Fibroblast of skin of abdomen (primary cell): ENCODE measurements at regions not wholly inside any gene's neighbourhood (a gene's known extent, or its start where the extent isn't known, plus 50 kb on each side); places are given as distances from the start of the nearest gene placed in this dataset.
A peak's percentile ranks its signal among the peaks of the same experiment; 100 is the strongest.
"Not testable (repeated sequence)": the region's sequence is repeated elsewhere in the genome, so short reads cannot be mapped to it uniquely, and the experiment has no call there.

Source experiments
- DNase-seq: peaks from one replicate; pipeline ENCODE4 v3.0.0-alpha.2; 2013

DNA sequence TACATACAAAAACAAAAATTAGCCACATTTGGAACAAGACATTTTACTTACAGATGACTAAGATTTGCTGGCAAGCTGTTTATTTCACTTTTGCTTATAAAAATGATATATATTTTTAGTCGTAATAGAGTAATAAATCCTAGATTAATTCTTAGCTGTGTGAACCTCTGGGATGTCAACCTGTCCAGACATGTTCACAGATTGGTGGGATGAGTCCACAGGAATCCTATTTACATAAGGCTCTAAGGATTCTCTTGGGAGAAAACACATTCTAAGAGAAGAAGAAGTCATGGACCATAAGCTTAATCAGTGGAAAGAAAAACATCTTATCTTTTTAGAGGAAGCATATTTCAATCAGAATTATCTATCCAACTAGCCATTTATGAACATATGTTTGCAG is 797.4 kb downstream of the C12orf50 start:
- DNase-seq = peak; percentile 47

DNA sequence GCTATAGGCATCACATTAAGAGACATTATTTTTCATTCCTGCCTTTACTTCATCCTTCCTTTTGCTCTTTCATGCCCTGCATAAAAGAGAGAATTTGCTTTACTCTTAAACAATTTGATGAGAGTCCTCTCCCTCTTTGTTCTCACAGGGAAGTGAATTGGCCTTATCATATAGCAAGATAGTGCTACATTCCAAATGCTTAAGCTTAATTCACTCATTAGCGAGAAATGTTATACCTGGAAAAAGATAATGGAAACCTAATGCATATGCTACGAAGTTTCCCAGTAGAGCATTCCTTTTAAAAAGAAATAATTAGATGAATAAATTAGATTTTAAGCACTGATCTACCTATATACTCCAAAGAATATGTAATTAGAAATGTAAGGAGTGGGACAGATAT is 798.8 kb downstream of the C12orf50 start:
- DNase-seq = no peak

DNA sequence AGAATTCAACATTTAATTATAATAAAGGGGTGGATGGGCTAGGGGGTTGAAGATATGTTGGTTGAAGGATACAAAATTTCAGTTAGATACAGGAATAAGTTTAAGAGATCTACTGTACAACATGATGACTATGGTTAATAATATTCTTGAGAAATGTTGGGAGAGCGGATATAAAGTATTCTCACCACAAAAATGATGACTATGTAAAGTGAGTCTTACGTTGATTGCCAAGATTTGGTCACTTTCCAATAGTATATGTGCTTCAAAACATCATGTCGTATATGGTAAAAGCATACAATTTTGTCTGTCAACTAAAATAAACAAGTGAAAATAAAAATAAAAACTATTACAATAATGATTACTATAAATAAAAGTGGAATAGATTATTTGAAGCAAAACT is 802.0 kb downstream of the C12orf50 start:
- DNase-seq = peak; percentile 77

DNA sequence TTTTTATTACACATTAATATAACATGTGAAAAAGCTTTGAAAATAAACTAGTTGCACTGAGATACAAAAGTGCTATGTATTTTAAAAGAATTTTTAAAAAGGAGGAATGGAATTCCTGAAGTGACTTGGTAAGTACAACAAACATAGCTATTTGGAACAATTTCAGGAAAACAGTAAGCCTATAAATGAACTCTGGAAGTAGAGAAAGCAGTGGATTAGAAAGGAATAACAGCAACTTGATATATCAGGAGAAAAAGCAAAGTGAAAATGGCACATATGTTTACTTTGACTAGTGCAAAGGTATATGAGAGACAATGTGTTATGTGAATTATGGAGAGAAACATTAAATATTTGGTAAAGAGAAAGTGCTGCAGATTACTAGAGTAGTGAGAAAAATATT is 811.7 kb downstream of the C12orf50 start:
- no peak for DNase-seq

DNA sequence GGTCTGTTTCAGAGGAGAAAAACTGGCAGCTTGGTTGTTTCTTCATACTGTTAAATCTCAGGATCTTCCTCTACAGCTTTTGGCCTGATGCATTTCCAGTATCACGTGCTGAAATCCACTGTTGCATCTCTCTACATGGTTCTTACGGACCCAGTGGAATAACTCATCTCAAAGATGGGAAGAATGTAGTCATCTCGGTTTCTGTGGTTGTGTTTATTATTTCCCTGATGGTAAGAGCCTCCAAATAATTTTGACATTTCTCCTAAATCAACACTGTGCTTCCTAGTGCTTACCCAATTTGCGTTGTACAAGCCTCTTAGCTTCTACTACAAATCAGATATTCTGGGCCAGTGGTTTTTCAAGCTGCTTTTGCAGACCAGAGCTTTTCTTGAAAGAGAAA is 812.8 kb downstream of the C12orf50 start:
- peak; percentile 56 for DNase-seq

DNA sequence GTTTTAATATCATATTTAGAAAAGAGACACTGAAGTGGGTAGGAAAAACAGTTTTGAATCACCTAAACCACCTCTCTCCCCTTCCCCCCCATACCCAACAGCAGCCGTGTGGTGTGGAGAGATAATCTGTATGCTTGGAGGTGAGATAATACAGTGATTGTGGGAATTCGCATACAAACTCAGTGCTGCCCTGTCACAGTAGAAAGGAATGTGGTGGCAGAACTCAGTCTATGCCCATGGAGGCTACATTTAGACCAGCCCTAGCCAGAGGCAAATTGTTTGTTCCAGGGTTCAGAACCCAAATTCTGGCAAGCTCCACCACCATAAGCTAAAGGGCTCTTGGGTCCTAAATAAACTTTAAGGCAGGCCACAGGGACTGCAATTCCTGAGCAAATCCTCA is 827.0 kb downstream of the C12orf50 start:
- DNase-seq = no peak

DNA sequence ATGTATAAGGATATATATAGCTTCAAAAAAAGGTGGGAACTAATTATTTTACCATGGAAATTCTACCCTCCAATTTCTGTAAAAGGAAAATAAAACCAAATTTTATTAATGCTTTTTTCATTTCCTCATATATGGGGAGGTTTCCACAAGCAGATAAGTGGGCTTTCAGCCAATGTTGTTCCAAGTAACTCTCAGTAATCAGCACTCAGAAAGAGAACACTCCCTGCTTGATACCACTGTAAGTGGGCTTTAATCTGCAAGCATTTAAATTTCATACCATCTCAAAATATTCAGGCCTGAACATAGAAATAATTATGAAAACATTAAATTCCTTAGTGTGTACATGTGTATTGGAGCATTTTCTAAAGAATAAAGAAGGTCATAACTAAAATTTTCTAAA is 827.6 kb downstream of the C12orf50 start:
- no peak for DNase-seq

DNA sequence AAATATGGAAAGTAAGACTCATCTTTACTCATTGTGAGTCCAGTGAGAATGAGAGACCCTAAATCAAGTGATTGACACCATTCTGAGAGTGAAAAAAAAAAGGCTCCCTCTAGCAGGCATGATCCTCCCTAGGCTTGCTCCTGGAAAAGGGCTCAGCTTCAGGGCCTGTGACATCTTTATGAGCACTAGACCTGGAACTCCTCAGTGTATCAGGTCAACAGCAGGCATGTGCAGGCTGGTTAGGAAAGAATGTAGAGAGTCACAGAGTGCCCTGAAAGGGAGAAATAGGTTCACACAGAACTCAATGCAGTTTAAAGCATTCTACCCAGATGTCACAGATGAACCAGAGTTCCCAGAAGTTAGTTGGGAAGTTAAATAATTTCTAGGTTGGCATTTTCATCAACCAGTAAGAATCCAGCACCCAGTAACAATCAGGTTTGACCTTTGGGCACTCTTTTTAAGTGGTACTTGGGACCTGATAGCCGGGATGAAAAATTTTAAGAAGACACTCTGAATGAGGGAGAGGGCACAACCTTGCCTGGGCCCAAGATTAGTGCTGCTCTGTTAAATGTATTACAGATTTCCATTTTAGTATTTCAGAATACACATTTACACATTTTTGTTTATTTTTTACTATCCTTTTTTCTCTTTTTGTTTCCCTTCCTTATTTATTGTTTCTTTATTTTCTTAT is 828.8 kb downstream of the C12orf50 start:
- DNase-seq = no peak

DNA sequence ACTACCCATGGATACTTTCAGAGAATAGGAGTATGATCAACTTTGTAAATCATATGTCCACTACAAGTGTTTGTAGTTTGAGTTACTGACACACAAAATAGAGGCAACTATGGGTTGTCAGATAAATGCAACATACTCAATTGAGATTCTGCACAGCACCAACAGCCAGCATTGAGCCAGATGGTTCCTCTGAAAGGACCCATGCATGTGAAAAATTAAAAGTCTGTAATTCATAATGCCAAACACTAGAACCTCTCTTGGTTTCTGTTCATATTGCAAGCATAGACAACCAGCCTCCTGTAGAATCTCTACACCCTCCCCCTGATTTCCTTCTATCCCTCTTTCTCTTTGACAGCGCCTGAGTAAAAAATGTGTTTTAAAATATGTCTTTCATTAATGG is 831.0 kb downstream of the C12orf50 start:
- no peak for DNase-seq

DNA sequence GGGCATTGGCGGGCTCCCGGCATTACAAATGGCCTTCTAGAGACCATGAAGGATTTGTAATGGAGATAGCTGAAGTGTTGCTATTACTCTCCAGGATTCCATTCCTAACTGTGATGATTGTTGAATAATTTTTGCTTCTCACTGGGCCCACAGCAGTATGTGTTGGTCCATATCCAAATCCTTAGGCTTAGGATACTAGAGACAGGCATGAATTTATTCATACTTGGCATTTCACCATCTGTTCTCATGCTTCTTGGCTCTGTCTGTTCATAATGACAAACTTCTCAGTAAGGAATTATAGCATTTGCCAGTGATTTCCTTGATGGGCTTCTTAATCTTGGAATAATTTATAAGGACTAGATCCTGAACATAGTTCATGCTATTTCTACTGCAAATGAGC is 832.9 kb downstream of the C12orf50 start:
- DNase-seq = peak; percentile 54

DNA sequence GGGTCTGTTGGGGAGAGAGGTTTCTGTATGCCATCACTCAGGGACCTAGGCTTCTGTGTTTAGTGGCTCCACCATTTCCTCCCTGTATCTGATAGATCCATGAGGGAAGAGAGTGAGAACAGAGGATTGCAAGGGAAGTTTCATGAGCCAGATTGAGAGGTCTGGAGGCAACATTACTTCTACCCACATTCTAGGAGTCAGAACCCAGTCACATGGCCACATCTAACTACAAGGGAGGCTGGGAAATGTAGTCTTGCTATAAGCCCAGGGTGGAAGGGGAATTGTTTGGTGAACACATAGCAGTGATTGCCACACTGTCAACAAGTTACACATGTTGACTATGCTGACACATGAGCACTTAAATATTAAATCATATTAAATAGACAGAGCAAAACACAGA is 834.8 kb downstream of the C12orf50 start:
- DNase-seq = not testable (repeated sequence)

DNA sequence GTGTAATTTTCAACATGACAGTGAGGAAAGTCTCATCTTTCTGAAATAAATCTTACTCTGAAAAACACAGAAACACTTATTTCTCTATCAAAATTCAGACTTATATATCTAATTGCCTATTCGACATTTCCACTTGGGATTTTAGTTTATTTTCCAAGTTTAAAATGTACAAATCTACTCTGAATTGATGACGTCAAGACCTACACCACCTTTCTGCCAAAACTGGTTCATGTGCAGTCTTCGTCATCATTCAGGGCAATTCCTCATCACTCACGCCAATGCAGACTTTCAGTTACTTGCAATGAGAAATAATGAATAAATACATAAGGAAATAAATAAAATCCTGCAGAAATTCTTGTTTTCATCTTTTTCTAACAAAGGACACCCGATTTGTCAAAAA is 843.8 kb downstream of the C12orf50 start:
- no peak for DNase-seq

DNA sequence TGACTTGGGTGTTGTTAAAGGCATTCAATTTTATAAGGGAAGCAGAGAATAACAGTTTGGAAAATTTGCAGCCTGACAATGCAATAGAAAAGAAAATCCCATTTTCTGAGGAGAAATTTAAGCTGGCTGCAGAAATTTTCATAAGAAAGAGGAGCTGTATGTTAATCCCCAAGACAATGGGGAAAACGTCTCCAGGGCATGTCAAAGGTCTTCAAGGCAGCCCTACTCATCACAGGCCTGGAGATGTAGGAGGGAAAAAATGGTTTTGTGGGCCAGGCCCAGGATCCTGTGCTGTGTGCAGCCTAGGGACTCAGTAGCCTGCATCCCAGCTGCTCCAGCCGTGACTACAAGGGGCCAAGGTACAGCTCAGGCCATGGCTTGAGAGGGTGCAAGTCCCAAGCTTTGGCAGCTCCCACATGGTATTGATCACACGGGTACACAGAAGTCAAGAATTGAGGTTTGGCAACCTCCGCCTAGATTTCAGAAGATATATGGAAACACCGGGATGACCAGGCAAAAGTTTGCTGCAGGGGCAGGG is 846.4 kb downstream of the C12orf50 start:
- DNase-seq = no peak

DNA sequence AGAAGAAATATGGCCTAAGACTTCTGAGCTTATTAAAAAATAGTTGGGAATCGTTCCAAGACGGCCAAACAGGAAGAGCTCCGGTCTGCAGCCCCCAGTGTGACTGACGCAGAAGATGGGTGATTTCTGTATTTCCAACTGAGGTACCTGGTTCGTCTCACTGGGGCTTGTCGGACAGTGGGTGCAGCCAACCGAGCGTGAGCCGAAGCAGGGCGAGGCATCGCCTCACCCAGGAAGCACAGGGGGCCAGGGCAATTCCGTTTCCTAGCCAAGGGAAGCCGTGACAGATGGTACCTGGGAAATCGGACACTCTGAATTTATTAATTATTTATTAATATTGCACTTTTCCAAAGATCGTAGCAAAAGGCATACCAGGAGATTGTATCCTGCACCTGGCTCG is 857.8 kb downstream of the C12orf50 start:
- no peak for DNase-seq

DNA sequence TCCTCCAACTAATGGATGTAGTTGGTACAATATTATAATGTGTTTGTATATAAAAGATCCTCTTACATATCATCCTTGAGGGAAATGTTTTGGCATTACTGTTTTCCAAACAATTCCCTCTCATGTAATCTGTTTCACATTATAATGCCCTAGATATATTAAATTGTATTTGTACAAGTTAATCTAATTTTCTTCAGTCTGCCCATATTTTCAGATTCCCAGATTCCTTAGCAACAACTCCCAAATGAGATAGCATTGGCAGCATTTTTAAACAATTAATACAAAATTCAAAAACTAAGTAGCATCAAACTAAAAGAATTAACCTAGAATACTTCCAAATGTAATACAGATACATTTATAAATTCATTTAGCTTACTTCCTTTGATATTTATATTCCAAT is 860.2 kb downstream of the C12orf50 start:
- no peak for DNase-seq

DNA sequence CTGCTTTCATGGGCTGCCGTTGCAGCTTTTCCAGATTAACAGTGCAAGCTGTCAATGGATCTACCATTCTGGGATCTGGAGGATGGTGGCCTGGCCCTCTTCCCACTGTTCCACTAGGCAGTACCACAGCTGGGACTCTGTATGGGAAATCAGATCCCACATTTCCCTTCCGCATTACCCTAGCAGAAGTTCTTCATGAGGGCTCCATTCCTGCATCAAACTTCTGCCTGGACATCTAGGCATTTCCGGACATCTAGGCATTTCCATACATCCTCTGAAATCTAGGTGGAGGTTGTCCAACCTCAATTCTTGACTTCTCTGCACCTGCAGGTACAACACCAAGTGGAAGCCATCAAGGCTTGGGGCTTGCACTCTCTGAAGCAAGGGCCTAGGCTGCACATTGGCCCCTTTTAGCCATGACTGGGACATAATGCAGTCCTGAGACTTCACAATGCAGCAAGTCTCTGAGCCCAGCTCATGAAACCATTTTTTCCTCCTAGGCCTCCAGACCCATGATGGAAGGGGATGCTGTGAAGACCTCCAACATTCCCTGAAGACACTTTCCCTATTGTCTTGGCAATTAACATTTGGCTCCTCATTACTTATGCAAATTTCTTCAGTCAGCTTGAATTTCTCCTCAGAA is 863.3 kb downstream of the C12orf50 start:
- DNase-seq = no peak

DNA sequence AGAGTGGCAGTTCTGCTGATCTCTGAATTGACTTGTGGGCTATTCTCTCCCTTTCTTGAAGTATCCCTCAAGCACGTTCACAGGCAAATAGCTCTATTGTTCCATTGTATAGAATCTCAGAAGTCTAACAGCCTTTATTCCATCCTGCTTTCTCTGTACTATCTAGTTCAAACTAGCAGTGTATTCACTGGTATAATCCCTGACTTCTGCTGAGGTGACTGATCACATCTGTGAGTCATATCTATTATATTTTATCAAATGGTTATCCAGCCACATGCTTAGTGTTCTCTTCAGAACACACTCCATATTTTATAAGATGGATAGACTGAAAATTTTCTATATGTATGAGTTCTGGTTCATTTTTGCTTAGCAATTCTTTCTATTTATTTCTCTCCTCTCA is 866.1 kb downstream of the C12orf50 start:
- DNase-seq = no peak

DNA sequence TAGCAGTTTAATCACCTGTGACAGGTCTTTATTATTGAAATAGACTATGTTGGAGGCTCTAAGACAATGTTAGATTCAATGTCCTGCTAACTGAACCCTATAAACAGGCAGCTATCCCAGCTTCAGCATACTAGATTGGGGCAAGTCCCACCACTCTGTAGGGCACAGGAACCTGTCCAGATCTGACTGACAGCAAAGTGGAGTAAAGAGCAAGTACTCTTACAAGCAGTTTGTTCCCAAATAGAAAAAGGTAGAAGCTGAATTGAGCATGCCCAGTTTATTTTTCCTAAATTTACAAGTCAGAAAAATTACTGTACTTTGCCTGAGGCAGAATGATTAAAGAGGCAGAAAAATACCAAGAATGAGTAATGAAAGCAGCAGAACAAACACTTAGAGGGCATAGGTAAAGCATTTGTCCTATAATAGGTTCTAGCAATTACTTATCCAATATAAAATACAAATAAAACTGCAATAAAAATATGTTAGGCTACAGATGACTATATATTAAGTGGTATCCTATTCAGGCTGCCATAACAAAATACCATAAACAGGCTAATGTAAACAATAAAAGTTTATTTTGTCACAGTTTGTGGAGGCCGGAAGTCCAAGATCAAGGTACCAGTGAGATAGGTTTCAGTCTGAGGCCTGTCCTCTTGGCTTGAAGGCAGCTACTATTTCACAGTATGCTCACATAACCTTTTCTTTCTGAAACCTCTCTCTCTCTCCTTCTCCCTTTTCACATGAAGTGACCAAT is 868.2 kb downstream of the C12orf50 start:
- DNase-seq = no peak

DNA sequence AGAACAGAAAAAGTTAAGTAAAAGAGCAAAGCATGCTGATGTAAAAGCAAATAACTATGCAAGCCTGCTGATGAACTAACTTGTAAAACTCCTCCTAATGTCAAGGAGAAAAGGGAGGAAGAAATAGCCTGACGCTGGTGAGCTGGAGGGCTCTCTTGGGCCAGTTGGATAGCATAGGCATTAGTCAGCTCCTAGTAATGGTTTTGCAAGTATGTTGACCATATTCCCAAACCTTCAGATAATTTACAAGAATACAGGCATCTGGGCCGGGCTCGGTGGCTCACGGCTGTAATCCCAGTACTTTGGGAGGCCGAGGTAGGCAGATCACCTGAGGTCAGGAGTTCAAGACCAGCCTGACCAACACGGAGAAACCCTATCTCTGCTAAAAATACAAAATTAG is 871.4 kb downstream of the C12orf50 start:
- DNase-seq = peak; percentile 95

DNA sequence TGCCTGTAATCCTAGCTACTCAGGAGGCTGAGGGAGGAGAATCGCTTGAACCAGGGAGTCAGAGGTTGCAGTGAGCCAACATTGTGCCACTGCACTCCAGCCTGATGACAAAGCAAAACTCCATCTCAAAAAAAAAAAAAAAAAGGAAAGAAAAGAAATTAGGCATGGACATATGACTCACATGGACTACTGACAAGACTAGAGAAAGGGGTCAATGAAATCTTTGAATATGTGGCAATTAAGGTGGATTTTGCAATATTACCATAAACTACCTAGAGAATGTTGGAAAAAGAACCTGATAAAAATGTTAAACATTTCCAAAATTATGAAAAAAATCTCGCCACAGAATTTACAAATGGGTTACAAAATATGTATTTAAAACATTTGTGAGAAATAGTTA is 873.6 kb downstream of the C12orf50 start:
- peak; percentile 64 for DNase-seq

DNA sequence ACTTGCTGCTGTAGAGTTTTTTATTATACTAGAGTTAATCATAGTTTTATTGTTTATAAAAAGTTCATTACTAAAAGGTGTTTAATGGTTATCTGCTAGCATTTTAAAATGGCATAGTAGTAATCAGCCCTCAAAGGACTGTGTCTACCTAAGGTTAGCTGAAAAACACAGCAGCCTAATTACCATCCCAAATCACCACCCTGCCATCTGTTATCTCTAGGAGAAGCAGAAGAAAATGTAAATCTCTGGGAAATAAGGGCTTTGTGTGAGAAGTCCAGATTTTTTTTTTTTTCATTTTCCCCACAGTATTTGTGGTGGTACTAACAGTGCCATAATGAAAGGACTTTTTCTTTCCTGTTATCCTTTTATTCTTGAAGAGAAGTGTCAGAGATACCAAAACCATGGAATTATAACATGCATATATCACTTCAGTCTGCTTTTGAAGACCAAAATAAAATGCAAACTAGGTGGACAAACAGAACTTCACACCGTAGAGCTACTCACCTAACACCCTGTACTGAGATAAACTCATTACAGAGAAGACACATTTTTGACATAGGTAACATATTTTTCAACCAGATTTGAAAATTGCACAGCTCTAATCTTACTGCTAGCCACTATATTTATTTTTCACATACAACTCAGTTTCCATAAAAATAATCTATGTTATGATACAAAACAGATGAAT is 876.2 kb downstream of the C12orf50 start:
- DNase-seq = no peak

DNA sequence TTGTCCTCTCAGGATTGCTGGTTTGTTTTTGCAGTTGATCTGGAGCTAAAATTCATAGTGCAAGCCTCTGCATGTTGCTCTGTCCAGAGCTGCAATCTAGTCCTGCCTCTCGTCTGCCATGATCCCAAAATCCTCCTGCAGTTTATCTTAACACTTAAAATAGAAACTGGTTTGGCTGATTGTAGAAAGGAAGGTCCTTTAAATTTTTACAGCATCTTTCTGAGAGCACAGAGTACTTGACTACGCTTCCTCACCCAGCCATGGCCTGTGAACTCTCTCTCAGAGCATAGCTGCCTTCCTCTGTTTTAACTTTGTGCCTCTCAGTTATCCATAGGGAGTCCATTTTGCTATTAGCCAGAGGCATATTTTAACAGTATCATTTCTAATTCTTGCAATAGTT is 877.1 kb downstream of the C12orf50 start:
- DNase-seq = no peak
